22Rv1 (cell line): ENCODE measurements at regions not wholly inside any gene's neighbourhood (a gene's known extent, or its start where the extent isn't known, plus 50 kb on each side); places are given as distances from the start of the nearest gene placed in this dataset.

ENCODE experiments used
- ZFX ChIP-seq: fragments of 450-650 bp; IDR thresholded peaks from 2 replicates; pipeline ENCODE4 v1.6.1; 2017; ENCODE audit warnings: antibody characterized with exemption, borderline replicate concordance
- TF ChIP-seq, protein P1 (sequence below): fragments of 450-650 bp; IDR thresholded peaks from 2 replicates; pipeline ENCODE4 v1.5.1; 2017; ENCODE audit warnings: mild to moderate bottlenecking

DNA sequence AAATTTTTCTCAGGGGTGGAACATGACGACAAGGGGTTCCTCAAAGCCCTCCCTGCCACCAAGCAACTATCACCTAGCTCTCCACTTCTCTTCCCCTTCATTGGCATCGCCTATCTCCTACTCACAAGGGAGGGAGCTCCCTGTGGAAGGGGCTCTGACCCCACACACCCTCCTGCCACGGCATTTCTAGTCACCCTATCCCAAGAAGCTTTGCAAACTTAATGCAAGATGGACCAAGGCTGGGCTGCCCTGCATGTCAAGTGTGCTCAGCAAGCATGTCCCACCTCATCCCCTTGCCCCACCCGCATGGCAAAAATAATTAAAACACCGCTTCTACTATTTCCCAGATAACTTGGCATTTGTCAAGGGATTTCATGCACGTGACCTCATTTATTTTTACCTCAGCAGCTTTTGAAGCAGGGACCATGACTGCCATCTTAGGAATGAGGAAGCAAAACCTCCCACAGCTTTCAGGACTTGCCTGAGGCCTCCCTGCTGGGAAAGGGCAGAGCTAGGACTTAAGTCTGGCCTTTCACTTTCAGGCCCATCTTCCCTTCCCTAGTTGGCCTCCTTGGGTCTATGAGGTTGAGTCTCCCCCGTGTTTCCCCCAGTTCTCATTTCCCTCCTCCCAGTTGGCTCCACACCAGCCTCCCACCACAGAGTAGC lies 161.3 kb downstream of the TSEN15 start:
- TF ChIP-seq, protein P1, sequence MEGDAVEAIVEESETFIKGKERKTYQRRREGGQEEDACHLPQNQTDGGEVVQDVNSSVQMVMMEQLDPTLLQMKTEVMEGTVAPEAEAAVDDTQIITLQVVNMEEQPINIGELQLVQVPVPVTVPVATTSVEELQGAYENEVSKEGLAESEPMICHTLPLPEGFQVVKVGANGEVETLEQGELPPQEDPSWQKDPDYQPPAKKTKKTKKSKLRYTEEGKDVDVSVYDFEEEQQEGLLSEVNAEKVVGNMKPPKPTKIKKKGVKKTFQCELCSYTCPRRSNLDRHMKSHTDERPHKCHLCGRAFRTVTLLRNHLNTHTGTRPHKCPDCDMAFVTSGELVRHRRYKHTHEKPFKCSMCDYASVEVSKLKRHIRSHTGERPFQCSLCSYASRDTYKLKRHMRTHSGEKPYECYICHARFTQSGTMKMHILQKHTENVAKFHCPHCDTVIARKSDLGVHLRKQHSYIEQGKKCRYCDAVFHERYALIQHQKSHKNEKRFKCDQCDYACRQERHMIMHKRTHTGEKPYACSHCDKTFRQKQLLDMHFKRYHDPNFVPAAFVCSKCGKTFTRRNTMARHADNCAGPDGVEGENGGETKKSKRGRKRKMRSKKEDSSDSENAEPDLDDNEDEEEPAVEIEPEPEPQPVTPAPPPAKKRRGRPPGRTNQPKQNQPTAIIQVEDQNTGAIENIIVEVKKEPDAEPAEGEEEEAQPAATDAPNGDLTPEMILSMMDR: no peak
- TF ChIP-seq ZFX: no peak
